SK-N-SH (cell line): ENCODE measurements at regions not wholly inside any gene's neighbourhood (a gene's known extent, or its start where the extent isn't known, plus 50 kb on each side); places are given as distances from the start of the nearest gene placed in this dataset.

ENCODE experiments used
- CTCF ChIA-PET: fragments of 300-600, 350-600 bp; formaldehyde crosslinking; extraction: SDS; loops from one replicate; lab custom pipeline; 2021; lab: Yijun Ruan, JAX
- POLR2A ChIA-PET: fragments of 350-600 bp; sonication (Branson Sonifier 250); formaldehyde crosslinking; extraction: SDS; loops from one replicate; lab custom pipeline; 2020; ENCODE audit warnings: antibody characterized with exemption, inconsistent platforms; lab: Yijun Ruan, JAX
- DNase-seq: peaks from one replicate; pipeline ENCODE4 v3.0.0; 2012
- H2AFZ ChIP-seq: fragments of 200-600 bp; sonication (generic); 2 replicates; pipeline ENCODE4 v1.8.1; 2016; ENCODE audit warnings: antibody characterized with exemption, mild to moderate bottlenecking, low read depth
- H3F3A ChIP-seq: fragments of 200-600 bp; sonication (generic); replicated peaks from 2 replicates; pipeline ENCODE3; 2016; ENCODE audit warnings: antibody characterized with exemption, mild to moderate bottlenecking; ENCODE audit not compliant: insufficient read depth
- H3K27ac ChIP-seq, 2 experiments: fragments of 200-500 bp in 1 of 2; fragments of 200-600 bp in 1 of 2; sonication (Bioruptor generic) in 1 of 2; sonication (generic), shearing (Covaris generic) in 1 of 2; 2 replicates each; pipeline versions ENCODE4 v1.5.1 to v1.6.1; 2014 to 2016; ENCODE audit warnings: low read depth in 2 of 2, inconsistent platforms in 1 of 2, low read length in 1 of 2, mild to moderate bottlenecking in 1 of 2, mixed read lengths in 1 of 2
- H3K27me3 ChIP-seq: fragments of 200-600 bp; sonication (generic), shearing (Covaris generic); 2 replicates; pipeline ENCODE4 v1.6.1; 2016; ENCODE audit warnings: mixed run types; ENCODE audit not compliant: insufficient read depth
- H3K36me3 ChIP-seq, 2 experiments: fragments of 200-500 bp in 1 of 2; fragments of 200-600 bp in 1 of 2; sonication (Bioruptor generic) in 1 of 2; sonication (generic) in 1 of 2; replicated peaks in 1 of 2; 2 replicates each; pipeline versions ENCODE3 to v1.5.1; 2014 to 2016; ENCODE audit warnings: low read length in 1 of 2, mild to moderate bottlenecking in 1 of 2; ENCODE audit not compliant: insufficient read depth in 2 of 2, control insufficient read depth in 1 of 2
- H3K4me1 ChIP-seq, 2 experiments: fragments of 200-500 bp in 1 of 2; fragments of 200-600 bp in 1 of 2; sonication (Bioruptor generic) in 1 of 2; sonication (generic), shearing (Covaris generic) in 1 of 2; 2 replicates each; pipeline versions ENCODE4 v1.5.1 to v1.6.1; 2014 to 2016; ENCODE audit warnings: low read depth in 1 of 2, low read length in 1 of 2, mixed run types in 1 of 2; ENCODE audit not compliant: insufficient read depth in 2 of 2, control insufficient read depth in 1 of 2
- H3K4me2 ChIP-seq: fragments of 200-600 bp; sonication (generic), shearing (Covaris generic); 2 replicates; pipeline ENCODE4 v1.6.1; 2017; ENCODE audit warnings: mixed run types
- H3K4me3 ChIP-seq, 2 experiments: fragments of 200-500 bp in 1 of 2; fragments of 200-600 bp in 1 of 2; sonication (Bioruptor generic) in 1 of 2; sonication (generic), shearing (Covaris generic) in 1 of 2; 2 replicates each; pipeline versions ENCODE4 v1.5.1 to v1.8.1; 2014 to 2016; ENCODE audit warnings: low read depth in 2 of 2, inconsistent platforms in 1 of 2, low read length in 1 of 2, mild to moderate bottlenecking in 1 of 2, mixed read lengths in 1 of 2, moderate library complexity in 1 of 2
- H3K79me2 ChIP-seq: fragments of 200-600 bp; sonication (generic); 2 replicates; pipeline ENCODE4 v1.8.1; 2017; ENCODE audit warnings: mild to moderate bottlenecking; ENCODE audit not compliant: insufficient read depth
- H3K9ac ChIP-seq: fragments of 200-600 bp; sonication (generic); 2 replicates; pipeline ENCODE4 v1.6.1; 2017; ENCODE audit warnings: mixed run types
- H3K9me2 ChIP-seq: fragments of 200-600 bp; sonication (generic); 2 replicates; pipeline ENCODE4 v1.6.1; 2017; ENCODE audit warnings: mixed run types
- H3K9me3 ChIP-seq: fragments of 200-600 bp; sonication (generic); 2 replicates; pipeline ENCODE4 v1.6.1; 2017; ENCODE audit warnings: mixed run types, mild to moderate bottlenecking, moderate library complexity
- H4K20me1 ChIP-seq: fragments of 200-600 bp; sonication (generic); 2 replicates; pipeline ENCODE4 v1.6.1; 2017; ENCODE audit warnings: mild to moderate bottlenecking, mixed run types; ENCODE audit not compliant: insufficient read depth
- CHD2 ChIP-seq: fragments of 150-350 bp; IDR thresholded peaks from 2 replicates; pipeline ENCODE4 v1.6.1; 2018; ENCODE audit warnings: low read length; ENCODE audit not compliant: partially characterized antibody
- EP300 ChIP-seq, 2 experiments: IDR thresholded peaks; 2 replicates each; pipeline versions ENCODE4 v1.4.0 to v1.6.1; 2012; ENCODE audit warnings: borderline replicate concordance in 1 of 2, low read depth in 1 of 2, low read length in 1 of 2
- EZH2phosphoT487 ChIP-seq: fragments of 200-600 bp; sonication (generic); IDR thresholded peaks from 2 replicates; pipeline ENCODE4 v1.6.1; 2017; ENCODE audit warnings: low read depth, mixed run types, mild to moderate bottlenecking, antibody characterized with exemption, moderate library complexity, borderline replicate concordance
- FOSL2 ChIP-seq: IDR thresholded peaks from 2 replicates; pipeline ENCODE4 v1.4.0; 2012; ENCODE audit warnings: low read depth, mild to moderate bottlenecking, moderate library complexity, borderline replicate concordance
- FOXM1 ChIP-seq: IDR thresholded peaks from 2 replicates; pipeline ENCODE4 v1.4.0; 2012; ENCODE audit warnings: low read depth, mild to moderate bottlenecking
- JUND ChIP-seq: IDR thresholded peaks from 2 replicates; pipeline ENCODE4 v1.4.0; 2012
- MXI1 ChIP-seq: IDR thresholded peaks from 2 replicates; pipeline ENCODE4 v1.6.1; 2012; ENCODE audit warnings: mild to moderate bottlenecking, low read depth, low read length, improper control_type of control experiment
- RAD21 ChIP-seq: IDR thresholded peaks from 2 replicates; pipeline ENCODE4 v1.6.1; 2012; ENCODE audit warnings: mild to moderate bottlenecking, low read length
- RCOR1 ChIP-seq: fragments of 150-350 bp; IDR thresholded peaks from 2 replicates; pipeline ENCODE4 v1.6.1; 2017; ENCODE audit warnings: antibody characterized with exemption, low read length
- RFX5 ChIP-seq: IDR thresholded peaks from 2 replicates; pipeline ENCODE4 v1.6.1; 2012; ENCODE audit warnings: mild to moderate bottlenecking, improper control_type of control experiment, low read length
- RXRA ChIP-seq: IDR thresholded peaks from 2 replicates; pipeline ENCODE4 v1.4.0; 2012; ENCODE audit warnings: low read depth, mild to moderate bottlenecking, borderline replicate concordance
- SMC3 ChIP-seq: IDR thresholded peaks from 2 replicates; pipeline ENCODE4 v1.6.1; 2012; ENCODE audit warnings: low read depth, low read length, improper control_type of control experiment
- TAF1 ChIP-seq: IDR thresholded peaks from 2 replicates; pipeline ENCODE4 v1.6.1; 2012; ENCODE audit warnings: low read depth, mild to moderate bottlenecking, low read length, moderate library complexity, borderline replicate concordance
- TCF12 ChIP-seq: IDR thresholded peaks from 2 replicates; pipeline ENCODE4 v1.4.0; 2012
- TEAD4 ChIP-seq: IDR thresholded peaks from 2 replicates; pipeline ENCODE4 v1.4.0; 2012; ENCODE audit warnings: mild to moderate bottlenecking, borderline replicate concordance; ENCODE audit not compliant: insufficient read depth
- YY1 ChIP-seq: IDR thresholded peaks from 2 replicates; pipeline ENCODE4 v1.4.0; 2012; ENCODE audit warnings: low read depth, mild to moderate bottlenecking
- WGBS: methylation state at CpG from one replicate; pipeline ENCODE4 v1.1.6; 2017; ENCODE audit warnings: low lambda C conversion rate; 5-methylcytosine and 5-hydroxymethylcytosine counted together
- TF ChIP-seq, protein P1 (sequence below): IDR thresholded peaks from 2 replicates; pipeline ENCODE4 v1.4.0; 2012; ENCODE audit warnings: low read depth, borderline replicate concordance
- TF ChIP-seq, protein P2 (sequence below): fragments of 200-600 bp; sonication (generic); IDR thresholded peaks from 2 replicates; pipeline ENCODE4 v1.6.1; 2017; ENCODE audit warnings: antibody characterized with exemption, mild to moderate bottlenecking, moderate library complexity
- TF ChIP-seq, protein P3 (sequence below): IDR thresholded peaks from 2 replicates; pipeline ENCODE4 v1.4.0; 2012; ENCODE audit warnings: low read depth
- TF ChIP-seq, protein P4 (sequence below): IDR thresholded peaks from 2 replicates; pipeline ENCODE4 v1.4.0; 2012; ENCODE audit warnings: low read depth, borderline replicate concordance

DNA sequence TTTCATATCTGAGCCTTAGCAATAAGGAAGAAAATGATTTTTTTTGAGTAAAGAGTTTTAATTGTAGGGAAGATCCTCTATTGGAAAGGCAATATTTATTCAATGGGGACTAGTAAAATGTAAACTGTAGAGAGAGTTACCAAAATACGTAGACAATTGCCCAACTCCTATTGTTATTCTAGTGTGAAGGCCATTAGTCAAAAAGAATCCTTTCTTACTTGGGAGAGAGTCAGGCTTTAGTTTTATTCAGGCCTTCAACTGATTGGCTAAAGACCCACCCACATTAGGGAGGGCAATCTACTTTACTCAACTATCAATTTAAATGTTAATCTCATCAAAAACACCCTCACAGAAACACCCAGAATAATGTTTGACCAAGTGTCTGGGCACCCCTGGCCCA, 485.8 kb upstream of the ATXN7L3B start:
- no peak overlapping the region for H3K9ac ChIP-seq
- no peak for DNase-seq
- H3K4me2 ChIP-seq: no peak overlapping the region
- H3K4me3 ChIP-seq: no peak overlapping the region
- H3K79me2 ChIP-seq: no peaks in the 10 kb centered on the region
- no peaks in the 10 kb centered on the region for H4K20me1 ChIP-seq
- no peaks in the 10 kb centered on the region for H3K36me3 ChIP-seq
- no peak overlapping the region for H3K27ac ChIP-seq
- POLR2A ChIA-PET: no interaction called here
- H3K27me3 ChIP-seq: no peaks in the 10 kb centered on the region
- CTCF ChIA-PET: no interaction called here
- H3F3A ChIP-seq: no peaks in the 10 kb centered on the region
- H2AFZ ChIP-seq: no peak overlapping the region
- no peaks in the 10 kb centered on the region for H3K9me3 ChIP-seq
- TF ChIP-seq TCF12: no peak
- no peak for TF ChIP-seq EP300 (IDR thresholded peaks at IDR 0.05; ENCODE audit: borderline replicate concordance in 1 of 2, low read depth in 1 of 2, low read length in 1 of 2)
- no peak for TF ChIP-seq SMC3
- TF ChIP-seq TEAD4: no peak
- TF ChIP-seq RCOR1: no peak
- TF ChIP-seq TAF1: no peak
- no peak for TF ChIP-seq RXRA
- TF ChIP-seq, protein P1, sequence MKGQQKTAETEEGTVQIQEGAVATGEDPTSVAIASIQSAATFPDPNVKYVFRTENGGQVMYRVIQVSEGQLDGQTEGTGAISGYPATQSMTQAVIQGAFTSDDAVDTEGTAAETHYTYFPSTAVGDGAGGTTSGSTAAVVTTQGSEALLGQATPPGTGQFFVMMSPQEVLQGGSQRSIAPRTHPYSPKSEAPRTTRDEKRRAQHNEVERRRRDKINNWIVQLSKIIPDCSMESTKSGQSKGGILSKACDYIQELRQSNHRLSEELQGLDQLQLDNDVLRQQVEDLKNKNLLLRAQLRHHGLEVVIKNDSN: no peak
- TF ChIP-seq JUND: no peak
- no peak for TF ChIP-seq RFX5
- TF ChIP-seq, protein P2, sequence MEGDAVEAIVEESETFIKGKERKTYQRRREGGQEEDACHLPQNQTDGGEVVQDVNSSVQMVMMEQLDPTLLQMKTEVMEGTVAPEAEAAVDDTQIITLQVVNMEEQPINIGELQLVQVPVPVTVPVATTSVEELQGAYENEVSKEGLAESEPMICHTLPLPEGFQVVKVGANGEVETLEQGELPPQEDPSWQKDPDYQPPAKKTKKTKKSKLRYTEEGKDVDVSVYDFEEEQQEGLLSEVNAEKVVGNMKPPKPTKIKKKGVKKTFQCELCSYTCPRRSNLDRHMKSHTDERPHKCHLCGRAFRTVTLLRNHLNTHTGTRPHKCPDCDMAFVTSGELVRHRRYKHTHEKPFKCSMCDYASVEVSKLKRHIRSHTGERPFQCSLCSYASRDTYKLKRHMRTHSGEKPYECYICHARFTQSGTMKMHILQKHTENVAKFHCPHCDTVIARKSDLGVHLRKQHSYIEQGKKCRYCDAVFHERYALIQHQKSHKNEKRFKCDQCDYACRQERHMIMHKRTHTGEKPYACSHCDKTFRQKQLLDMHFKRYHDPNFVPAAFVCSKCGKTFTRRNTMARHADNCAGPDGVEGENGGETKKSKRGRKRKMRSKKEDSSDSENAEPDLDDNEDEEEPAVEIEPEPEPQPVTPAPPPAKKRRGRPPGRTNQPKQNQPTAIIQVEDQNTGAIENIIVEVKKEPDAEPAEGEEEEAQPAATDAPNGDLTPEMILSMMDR: no peak
- no peak for TF ChIP-seq EZH2phosphoT487
- no peak for TF ChIP-seq CHD2
- TF ChIP-seq, protein P3, sequence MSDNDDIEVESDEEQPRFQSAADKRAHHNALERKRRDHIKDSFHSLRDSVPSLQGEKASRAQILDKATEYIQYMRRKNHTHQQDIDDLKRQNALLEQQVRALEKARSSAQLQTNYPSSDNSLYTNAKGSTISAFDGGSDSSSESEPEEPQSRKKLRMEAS: no peak
- no peak for TF ChIP-seq MXI1
- TF ChIP-seq FOXM1: no peak
- TF ChIP-seq, protein P4, sequence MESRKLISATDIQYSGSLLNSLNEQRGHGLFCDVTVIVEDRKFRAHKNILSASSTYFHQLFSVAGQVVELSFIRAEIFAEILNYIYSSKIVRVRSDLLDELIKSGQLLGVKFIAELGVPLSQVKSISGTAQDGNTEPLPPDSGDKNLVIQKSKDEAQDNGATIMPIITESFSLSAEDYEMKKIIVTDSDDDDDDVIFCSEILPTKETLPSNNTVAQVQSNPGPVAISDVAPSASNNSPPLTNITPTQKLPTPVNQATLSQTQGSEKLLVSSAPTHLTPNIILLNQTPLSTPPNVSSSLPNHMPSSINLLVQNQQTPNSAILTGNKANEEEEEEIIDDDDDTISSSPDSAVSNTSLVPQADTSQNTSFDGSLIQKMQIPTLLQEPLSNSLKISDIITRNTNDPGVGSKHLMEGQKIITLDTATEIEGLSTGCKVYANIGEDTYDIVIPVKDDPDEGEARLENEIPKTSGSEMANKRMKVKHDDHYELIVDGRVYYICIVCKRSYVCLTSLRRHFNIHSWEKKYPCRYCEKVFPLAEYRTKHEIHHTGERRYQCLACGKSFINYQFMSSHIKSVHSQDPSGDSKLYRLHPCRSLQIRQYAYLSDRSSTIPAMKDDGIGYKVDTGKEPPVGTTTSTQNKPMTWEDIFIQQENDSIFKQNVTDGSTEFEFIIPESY: no peak
- TF ChIP-seq YY1: no peak
- TF ChIP-seq RAD21: no peak
- no peak for TF ChIP-seq FOSL2
- TF ChIP-seq, all 33 proteins: peak for 0
- no peaks in the 10 kb centered on the region for H3K9me2 ChIP-seq
- WGBS: 7% methylated on average over 1 of the region's 1 CpG
- H3K4me1 ChIP-seq: no peaks in the 10 kb centered on the region
